GM19455 (cell line): ENCODE measurements at regions not wholly inside any gene's neighbourhood (a gene's known extent, or its start where the extent isn't known, plus 50 kb on each side); places are given as distances from the start of the nearest gene placed in this dataset.
"Not testable (repeated sequence)": the region's sequence is repeated elsewhere in the genome, so short reads cannot be mapped to it uniquely, and the experiment has no call there.

Experiments
- ATAC-seq: cut with Tn5 transposase; IDR thresholded peaks from one replicate; pipeline ENCODE4 v1.9.1; 2021; ENCODE audit not compliant: unreplicated experiment

DNA sequence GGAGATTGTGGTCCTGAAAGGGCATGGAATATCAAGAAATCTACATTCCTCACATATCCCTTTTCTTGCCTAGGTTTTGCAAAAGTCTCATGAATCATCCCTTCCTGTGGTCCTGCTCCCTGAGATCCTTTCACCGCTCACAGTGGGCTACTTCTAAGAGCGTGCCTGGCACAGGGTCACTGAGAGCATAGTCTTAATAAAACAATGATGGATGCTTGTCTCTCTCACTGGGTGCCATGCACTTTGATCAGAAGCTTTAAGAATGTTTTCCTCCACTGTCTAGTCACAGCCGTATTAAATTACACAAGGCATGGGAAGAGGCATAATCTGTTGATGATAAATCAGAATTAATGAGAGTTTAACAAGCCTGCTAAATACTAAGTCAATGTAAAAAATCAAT lies 269.7 kb upstream of the ATP10A start:
- no peak for ATAC-seq

DNA sequence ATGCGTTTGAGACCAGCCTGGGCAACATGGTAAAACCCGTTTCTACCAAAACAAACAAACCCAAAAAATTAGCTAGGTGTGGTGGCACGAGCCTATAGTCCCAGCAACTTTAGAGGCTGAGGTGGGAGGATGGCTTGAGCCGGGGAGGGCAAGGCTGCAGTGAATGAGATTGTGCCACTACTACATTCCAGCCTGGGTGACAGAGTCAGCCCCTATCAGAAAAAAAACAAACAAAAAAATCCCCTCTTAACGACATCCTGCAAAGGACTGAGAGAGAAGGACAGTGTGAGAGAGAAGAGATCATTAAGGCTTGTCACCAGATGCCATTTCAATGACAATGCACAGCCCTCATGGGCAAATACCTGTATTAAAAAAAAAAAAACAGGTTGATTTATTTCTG lies 266.7 kb upstream of the ATP10A start:
- no peak for ATAC-seq

DNA sequence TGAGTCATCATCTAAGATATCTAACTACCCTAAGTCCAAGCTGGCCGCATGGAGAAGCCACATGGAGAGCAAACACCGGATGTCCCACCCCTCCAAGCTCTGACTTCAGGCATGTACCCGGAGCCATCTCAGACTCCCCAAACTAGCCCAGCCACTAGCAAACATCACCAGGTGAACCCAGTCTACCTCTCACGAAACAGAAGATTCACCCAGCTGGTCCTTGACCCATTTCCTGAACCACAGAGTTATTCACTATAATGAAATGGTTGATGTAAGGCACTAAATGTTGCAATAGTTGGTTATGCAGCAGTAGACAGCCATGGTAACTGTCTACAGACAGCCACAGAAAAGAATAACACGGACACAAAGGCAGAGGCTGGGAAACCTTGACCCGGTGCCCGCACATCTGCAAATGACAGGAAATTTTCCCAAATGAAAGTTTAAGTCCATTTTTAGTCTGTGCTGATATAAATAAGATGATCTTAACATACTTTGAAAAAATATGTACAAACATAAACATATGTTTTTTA lies 265.5 kb upstream of the ATP10A start:
- ATAC-seq = no peak

DNA sequence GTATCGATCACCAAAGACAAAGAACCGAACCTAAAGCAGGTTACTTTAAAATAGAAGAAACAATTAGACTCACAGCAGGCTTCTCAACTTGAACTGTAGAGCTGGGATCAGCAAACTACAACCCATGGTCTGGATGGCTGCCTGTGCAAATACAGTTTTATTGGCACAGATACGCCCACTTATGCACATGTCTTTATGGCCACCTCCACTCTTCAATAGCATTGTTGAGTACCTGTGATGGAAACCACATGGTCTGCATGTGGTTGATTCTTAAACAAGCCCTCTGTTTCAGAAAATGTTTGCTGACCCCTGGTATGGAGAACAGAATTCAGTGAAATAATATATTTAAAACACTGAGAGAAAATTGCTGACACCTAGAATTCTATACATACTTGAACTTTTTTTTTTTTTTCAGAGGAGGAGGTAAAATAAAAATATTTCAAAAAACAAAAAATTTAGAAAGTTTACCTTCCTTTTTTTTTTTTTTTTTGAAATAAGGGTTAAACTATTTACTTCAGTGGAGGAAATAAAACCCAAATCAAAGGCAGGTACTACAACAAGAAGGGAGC lies 263.8 kb upstream of the ATP10A start:
- no peak for ATAC-seq

DNA sequence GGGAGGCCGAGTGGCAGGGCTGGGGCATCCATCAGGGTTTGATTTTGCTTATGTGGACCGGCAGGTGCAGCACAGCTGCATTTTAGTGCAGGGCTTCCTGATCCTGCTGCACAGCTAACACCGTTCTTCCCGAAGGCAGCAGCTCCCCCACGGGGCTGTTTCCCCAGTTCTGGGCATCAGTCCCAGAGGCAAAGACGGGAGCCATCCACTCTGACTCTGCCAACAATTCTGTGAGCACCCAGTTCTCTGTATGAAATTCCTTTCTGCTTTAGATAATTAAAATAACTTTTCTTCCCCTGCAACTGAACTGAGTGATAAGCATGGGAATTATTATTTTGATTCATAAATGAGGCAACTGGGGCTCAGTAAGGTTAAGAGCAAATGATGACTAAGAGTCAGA lies 262.9 kb upstream of the ATP10A start:
- no peak for ATAC-seq

DNA sequence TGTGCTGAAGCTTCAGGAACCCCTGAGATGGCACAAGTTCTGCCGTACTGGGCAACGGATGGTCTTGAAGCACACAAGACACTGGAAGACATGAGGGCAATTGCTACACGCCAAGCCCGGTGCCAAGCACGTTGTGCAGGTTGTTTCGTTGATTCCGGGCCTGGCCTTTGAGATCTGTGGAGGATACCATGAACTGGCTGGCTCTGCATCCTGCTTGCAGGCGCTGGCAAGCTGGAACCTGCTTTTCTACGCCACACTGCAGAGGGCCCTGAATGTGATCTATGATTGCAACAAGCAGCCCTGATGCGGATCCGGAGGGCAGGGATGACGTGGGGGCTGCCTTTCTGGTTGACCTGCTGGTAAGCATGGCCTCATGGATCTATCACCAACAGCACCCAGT lies 262.5 kb upstream of the ATP10A start:
- ATAC-seq = no peak

DNA sequence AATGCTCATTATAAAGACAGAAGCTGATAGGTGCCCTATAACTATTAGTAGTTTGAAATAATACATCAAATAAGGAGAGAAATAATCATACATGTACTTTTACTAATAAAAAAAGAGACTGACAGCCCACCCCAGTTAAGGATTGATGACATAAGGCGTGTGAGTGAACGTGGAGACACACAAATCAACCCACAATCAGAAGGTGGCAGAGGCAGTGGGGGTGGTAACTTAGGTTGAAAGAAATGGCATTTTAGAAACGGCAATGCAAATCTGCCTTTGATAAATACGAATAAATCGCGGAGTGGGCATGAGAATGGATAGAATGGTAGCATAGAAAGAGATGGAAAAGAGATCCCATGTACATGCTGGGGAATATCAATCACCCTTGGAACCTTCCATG lies 256.2 kb upstream of the ATP10A start:
- no peak for ATAC-seq

DNA sequence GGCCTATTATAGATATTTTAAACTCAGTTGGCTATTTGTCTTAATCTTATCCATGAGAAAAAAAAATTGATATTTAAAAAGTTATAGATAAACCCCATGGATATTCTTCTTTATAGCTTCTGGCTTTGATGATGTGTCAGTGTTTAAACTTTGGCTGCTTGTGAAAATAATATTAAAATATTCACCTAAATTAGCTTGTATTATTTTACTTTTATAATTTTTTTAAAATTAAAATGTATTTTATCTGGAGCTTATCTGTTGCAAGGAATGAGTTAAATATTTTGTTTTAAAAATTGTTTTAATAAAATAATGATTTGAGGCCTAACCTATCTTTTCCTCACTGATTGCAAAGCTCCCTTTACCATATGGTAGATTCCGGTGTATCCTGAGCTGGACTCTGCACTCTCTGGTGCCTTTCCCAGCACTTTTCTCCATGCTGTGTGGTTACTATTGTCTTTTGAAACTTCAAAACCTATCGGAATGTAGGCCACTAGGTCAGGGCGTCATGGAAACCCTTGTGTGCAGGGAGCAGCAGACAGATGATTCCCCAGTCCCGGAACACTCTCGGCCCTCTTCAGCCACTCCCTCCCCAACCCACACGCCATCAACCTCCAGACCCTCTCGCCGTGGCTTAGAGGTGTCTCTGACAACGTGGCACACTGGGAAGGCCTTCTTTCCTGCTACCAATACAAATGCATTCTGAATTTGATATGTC lies 252.3 kb upstream of the ATP10A start:
- ATAC-seq = no peak

DNA sequence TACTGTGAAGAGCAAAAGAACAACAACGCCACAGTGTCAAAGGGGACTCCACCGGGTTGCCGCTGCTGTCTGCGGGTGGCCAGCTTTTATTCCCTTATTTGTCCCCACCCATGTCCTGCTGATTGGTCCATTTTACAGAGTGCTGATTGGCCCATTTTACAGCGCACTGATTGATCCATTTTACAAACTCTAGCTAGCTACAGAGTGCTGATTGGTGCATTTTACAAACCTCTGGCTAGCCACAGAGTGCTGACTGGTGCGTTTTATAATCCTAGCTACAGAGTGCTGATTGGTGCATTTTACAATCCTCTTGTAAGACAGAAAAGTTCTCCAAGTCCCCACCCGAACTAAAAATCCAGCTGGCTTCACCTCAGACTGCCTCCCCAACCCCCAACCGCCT lies 251.0 kb upstream of the ATP10A start:
- not testable (repeated sequence) for ATAC-seq

DNA sequence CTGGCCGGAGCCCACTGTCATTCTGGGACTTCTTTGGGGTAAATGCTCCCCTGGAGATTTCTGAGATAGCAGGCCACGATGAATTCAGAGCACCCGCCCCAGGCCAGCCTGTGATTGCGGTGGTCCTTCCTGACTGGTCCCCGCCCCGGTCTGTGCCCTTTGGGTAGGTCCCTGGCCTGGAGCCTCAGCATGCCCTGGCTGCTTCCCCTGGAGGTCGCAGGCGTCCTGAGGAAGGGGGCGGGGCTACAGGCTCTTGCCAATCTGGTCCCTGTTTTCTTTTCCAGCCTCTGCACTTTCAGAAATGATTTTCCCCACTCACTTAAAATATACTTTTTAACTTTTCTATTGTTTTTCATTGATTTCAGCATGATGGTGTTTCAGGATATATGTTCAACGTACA lies 250.2 kb upstream of the ATP10A start:
- ATAC-seq = no peak

DNA sequence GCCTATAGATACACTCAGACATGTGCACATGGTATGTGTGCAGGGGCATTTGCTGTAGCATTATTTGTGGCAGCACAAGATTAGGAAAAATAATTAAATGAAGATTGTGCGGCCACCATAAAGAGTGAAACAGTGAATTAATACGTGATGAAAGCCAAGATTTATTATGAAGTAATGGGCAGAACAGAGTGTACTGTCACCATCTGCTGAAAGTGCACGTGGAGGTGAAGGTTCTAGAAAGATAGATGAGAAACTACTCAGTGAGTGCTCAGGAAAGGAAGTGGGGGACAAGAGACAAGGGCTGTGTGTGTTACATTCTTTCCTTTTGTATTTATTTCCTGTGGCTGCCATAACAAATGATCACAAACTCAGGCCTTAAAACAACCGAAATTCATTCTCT lies 246.1 kb upstream of the ATP10A start:
- no peak for ATAC-seq

DNA sequence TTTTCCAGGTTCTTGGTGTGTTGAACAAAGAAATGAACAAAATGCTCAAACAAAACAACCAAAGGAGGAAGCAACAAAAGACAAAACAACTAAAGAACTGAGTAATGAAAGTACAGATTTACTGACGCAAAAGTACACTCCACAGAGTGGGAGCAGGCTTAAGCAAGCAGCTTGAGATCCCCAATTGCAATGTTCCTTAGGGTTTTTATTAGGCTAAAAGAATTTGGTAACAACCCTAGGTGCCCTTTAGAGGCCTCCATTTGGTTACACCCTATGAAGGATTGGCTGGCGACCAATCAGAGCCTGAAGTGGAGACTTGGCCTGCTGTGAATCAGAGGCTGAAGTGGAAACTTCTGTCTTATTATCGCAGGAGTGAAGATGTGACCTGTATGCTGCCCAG lies 243.4 kb upstream of the ATP10A start:
- no peak for ATAC-seq

DNA sequence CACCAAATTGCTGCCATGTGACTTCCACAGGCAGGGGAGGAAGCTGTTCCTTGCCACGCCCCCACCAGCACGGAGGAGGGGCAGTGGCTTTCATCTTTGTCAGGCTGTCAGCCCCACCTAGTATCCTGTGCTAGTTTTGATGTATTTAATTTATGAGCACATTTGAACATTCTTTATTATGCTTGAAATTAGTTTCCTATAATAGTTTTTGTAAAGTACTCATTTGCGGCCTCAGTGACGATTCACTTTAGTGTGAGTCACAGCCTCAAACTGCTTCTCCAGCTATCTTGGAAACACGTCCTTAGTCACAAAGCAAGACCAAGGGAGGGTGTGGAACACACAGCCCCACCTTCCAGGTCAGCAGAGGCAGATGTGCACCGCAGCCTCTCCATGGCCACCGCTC lies 239.9 kb upstream of the ATP10A start:
- no peak for ATAC-seq

DNA sequence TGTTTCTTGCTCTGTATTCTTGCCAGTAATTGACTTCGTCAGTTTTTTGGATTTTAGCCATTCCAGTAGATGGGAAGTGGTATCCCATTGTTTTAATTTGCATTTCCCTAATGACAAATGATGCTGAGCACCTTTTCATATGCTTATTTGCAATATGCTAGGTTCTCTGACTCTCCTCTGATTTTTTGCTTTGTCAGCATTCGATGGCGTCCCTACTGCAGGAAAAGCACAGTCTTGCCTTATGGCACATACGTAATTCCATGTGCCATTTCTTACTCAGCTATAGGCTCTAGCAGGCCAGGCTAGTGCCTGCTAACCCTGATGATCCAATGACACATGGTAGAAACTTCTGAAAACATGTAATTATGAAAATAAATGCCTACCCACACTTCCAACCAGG lies 239.2 kb upstream of the ATP10A start:
- no peak for ATAC-seq

DNA sequence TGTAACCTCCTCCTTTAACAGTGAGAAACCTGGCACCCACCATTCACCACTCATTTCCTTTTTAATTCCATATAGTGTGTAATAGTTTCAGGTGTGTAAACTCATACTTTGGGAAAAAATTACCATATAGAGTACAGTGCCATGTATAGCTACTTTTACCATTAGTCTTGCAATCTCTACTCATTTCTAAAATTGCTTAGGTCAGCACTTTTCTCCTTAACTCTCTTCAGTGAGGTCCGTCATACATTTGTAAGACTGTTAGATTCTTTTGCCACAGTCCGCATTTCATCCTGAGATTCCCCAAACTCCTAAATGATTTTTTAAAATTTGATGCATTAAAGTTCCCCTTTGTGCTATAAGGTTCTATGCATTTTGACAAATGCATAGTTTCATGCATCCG lies 238.3 kb upstream of the ATP10A start:
- no peak for ATAC-seq

DNA sequence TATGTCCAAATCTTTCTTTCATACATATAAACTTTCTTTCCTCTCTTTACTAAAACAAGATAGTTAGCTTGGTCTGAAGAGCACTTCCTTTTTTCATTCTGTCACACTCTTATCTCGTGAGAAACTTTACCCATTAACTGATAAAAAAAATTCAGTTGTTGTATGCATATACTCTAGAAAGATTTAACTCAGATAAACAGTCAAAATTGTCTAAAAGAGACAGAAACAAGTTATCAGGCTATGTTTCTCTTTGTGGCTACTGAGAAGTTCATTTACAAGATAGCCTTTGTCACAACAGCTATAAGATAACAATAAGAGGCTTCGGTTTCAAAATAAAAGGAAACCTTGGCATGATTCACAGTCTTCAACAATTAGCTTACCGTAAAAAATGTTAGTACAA lies 235.7 kb upstream of the ATP10A start:
- no peak for ATAC-seq

DNA sequence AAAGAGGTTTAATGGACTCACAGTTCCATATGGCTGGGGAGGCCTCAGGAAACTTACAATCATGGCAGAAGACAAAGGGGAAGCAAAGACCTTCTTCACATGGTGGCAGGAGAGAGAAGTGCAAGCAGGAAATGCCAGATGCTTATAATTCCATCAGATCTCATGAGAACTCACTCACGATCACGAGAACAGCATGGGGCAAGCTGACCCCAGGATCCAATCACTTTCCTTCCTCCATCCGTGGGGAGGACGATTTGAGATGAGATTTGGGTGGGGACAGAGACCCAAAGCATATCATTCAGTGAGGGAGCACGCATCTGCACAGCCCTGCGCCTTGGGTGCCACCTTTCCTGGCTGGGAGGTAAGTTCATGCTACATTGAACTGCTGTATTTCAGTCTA lies 234.1 kb upstream of the ATP10A start:
- no peak for ATAC-seq

DNA sequence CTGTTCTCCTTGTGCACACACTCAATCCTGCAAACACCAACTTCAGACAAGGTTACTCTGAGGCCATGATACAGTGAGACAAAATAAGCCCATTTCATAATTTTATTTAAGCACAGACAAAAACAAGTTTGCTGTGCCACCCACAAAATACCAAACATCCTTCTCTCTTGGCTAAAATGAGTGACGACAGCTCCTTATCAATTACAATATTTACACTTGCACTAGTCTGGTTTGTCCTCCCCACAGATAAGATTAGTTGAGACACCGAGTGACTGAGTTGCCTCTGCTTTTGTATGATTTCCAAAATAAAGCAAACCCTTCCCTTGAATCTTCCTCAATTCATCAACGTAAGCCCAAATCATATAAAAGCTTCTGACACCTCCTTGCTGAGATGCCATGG lies 233.5 kb upstream of the ATP10A start:
- ATAC-seq = no peak

DNA sequence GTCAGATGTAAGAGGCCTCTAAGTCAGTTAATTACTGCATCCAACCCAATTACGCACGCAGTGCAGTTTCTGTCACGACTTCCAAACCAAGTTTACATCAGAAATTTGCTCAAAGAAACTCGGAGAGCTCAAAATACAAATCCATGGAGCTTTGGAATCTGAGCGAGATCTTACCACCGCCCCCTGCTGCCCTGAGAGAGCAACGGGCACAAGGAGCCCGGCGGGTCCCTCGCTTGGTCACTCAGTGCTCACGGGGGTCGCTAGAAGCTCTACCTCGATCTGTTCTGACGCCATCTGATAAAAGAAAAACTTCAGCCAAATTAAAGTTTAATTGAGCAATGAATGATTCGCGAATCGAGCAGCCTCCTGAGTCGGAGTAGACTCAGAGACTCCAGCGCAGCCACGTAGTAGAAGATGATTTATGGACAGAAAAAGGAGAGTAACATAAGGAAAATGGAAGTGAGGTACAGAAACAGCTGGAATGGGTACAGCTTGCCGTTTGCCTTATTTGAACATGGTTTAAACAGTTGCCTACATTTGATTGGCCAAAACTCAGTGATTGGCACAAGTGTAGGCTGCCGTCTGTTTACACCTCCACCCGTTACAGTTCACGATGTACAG lies 232.7 kb upstream of the ATP10A start:
- no peak for ATAC-seq

DNA sequence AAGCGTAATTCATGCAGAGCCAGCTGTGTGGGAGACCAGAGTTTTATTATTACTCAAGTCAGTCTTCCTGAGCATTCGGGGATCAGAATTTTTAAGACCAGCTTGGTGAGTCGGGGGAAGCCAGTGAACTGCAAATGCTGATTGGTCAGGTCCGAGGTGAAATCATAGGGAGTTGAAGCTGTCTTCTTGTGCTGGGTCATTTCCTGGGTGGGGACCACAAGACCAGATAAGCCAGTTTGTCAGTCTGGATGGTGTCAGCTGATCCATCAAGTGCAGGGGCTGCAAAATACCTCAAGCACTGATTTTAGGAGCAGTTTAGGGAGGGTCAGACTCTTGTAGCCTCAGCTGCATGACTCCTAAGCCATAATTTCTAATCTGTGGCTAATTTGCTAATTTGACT lies 228.1 kb upstream of the ATP10A start:
- no peak for ATAC-seq

DNA sequence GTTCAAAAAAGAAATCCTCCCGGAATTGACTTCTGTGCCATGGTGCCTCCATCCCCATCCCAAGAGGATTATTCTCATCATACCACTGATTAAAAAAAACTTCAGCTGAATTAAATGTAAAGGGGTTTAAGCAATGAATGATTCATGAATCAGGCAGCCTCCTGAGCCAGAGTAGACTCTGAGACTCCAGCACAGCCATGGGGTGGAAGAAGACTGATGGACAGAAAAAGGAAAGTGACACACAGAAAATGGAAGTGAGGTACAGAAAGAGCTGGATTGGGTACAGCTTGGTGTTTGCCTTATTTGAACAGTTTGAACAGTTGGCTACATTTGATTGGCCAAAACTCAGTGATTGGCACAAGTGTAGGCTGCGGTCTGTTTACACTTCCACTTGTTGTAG lies 224.8 kb upstream of the ATP10A start:
- no peak for ATAC-seq

DNA sequence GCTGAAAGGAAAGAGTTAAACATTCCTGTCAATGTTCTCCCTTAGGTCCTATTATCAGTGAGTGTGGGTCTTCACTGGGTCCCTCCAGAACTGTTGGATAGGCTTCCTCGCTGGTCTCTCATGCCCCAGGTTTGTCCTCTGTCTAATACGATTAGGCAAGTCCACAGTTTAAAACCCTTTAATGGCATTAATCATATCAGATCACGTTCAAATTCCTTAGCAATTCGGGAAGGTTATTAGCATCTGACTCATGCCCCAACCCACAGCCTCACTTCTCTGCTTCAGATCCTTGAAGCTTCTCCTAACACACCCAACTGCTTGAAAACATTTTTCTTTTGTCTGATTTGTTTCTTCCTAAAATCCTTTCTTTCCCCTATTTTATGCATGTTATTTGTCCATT lies 224.3 kb upstream of the ATP10A start:
- no peak for ATAC-seq

DNA sequence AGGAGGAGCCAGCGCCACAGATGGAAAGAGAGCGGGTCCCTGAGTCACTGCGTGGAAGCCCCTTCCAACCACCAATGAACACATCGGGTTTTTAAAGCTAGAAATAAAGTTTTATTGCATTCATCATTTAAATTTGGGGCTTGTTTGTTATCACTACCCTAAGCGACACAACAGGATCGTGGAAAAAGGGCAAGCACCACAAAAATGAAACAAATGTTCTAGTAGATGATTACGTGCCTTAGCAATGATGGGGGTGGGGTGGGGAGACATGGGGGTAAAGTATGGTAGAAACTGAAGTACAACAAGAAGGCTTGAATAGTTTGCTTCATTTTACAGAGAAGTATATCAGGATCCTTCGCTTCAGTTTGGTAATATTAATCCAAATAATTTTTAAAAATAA lies 221.6 kb upstream of the ATP10A start:
- ATAC-seq = no peak
